IgD-negative memory B cell (primary cell): ENCODE measurements at regions not wholly inside any gene's neighbourhood (a gene's known extent, or its start where the extent isn't known, plus 50 kb on each side); places are given as distances from the start of the nearest gene placed in this dataset.

Experiments
- H3K27ac Mint-ChIP-seq, 3 donors: one replicate each; pipeline ENCODE4 v1.8.0; 2020 to 2022; ENCODE audit warnings: mild to moderate bottlenecking in 3 of 3, mixed read lengths in 3 of 3, moderate library complexity in 1 of 3
- H3K27me3 Mint-ChIP-seq: one replicate; pipeline ENCODE4 v1.8.0; 2021; ENCODE audit warnings: mixed read lengths
- H3K36me3 Mint-ChIP-seq: one replicate; pipeline ENCODE4 v1.8.0; 2020; ENCODE audit warnings: mild to moderate bottlenecking, mixed read lengths
- H3K4me1 Mint-ChIP-seq, 3 donors: one replicate each; pipeline ENCODE4 v1.8.0; 2020 to 2022; ENCODE audit warnings: mixed read lengths in 3 of 3, mild to moderate bottlenecking in 1 of 3
- H3K4me3 Mint-ChIP-seq, 4 donors: one replicate each; pipeline ENCODE4 v1.8.0; 2020 to 2022; ENCODE audit warnings: mild to moderate bottlenecking in 4 of 4, mixed read lengths in 4 of 4, moderate library complexity in 3 of 4
- H3K9me3 Mint-ChIP-seq, 3 donors: one replicate each; pipeline ENCODE4 v1.8.0; 2020 to 2021; ENCODE audit warnings: mixed read lengths in 3 of 3, mild to moderate bottlenecking in 1 of 3

DNA sequence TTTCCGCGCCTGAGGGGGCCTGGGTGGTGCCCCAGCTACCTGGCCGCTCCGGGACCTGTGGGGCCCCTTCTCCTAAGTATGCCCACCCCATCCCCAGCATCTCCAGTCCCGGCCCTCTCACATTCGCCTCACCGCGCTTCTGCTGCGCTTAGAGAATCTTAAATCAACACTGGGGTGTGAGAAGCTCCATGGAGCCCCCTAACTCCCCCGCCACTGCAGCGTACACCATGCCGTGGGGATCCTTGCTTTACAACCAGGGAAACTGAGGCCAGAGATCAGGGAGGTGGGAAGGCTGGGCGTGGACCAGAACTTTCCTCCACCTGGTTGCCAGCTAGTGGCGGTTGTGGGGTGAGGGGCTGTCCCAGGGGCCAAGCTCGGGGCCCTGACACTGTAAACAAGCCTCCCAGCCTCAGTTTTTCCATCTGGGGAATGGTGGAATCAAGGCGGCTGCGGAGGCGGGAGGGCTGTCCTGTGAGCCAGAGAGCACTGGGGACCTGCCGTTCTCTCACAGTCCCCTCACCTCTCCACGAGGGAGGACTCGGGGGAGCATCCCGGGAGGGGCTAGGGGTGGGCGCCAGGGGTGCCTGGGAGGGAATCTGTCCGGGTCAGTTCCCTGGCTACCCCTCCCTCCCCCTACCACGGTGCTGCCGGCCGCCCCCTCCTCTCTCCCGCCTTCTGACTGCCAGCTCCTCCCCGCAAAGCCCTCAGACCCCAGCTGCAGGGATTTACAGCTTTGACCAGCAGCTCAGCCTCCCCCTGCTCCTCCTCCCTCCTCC is 161.2 kb downstream of the C9orf50 start:
- Mint-ChIP-seq H3K4me1 (peaks cover 7 to 8% (median 7%) of the 10 kb centered on the region in 3 donors), H3K27ac (no peak overlapping the region), H3K27me3 (peaks cover 26% of the 10 kb centered on the region), H3K36me3 (no peaks in the 10 kb centered on the region), H3K4me3 (peak overlapping the region in 3 of 4 donors; percentile 55 to 65 (median 60)), H3K9me3 (no peaks in the 10 kb centered on the region)

GRCh38 chr9:129458663-129459546 is 162.0 kb downstream of the C9orf50 start:
- Mint-ChIP-seq H3K36me3 (no peaks in the 10 kb centered on the region), H3K9me3 (no peaks in the 10 kb centered on the region), H3K27me3 (peaks cover 22% of the 10 kb centered on the region), H3K4me3 (peak overlapping the region in 3 of 4 donors; percentile 55 to 82 (median 67)), H3K4me1 (peaks cover 7 to 8% (median 7%) of the 10 kb centered on the region in 3 donors), H3K27ac (peak overlapping the region in 2 of 3 donors; percentile 25 to 62)

- Mint-ChIP-seq H3K27ac (peak overlapping the region; percentile 25 to 71 (median 50)), H3K4me3 (peak overlapping the region in 3 of 4 donors; percentile 38 to 82 (median 47)), H3K9me3 (no peaks in the 10 kb centered on the region), H3K36me3 (no peaks in the 10 kb centered on the region), H3K27me3 (peaks cover 18% of the 10 kb centered on the region), H3K4me1 (peaks cover 7 to 8% (median 7%) of the 10 kb centered on the region in 3 donors)
Observed at GRCh38 chr9:129458155-129458661, 162.7 kb downstream of the C9orf50 start.

- Mint-ChIP-seq H3K4me3 (peak overlapping the region in 1 of 4 donors; percentile 47), H3K36me3 (peaks cover 1% of the 10 kb centered on the region), H3K4me1 (peaks cover 7 to 8% (median 7%) of the 10 kb centered on the region in 3 donors), H3K27me3 (peaks cover 17% of the 10 kb centered on the region), H3K9me3 (no peaks in the 10 kb centered on the region), H3K27ac (no peak overlapping the region)
Observed at GRCh38 chr9:129457325-129457779, 163.5 kb downstream of the C9orf50 start.

GRCh38 chr9:129456549-129457324 is 164.2 kb downstream of the C9orf50 start:
- Mint-ChIP-seq H3K4me3 (no peak overlapping the region), H3K27me3 (peaks cover 18% of the 10 kb centered on the region), H3K36me3 (peaks cover 1% of the 10 kb centered on the region), H3K4me1 (peaks cover 8 to 11% (median 9%) of the 10 kb centered on the region in 3 donors), H3K27ac (no peak overlapping the region), H3K9me3 (no peaks in the 10 kb centered on the region)

GRCh38 chr9:129455151-129455995 is 165.5 kb downstream of the C9orf50 start:
- peak overlapping the region in 1 of 3 donors; percentile 90 for H3K27ac Mint-ChIP-seq
- H3K27me3 Mint-ChIP-seq, result peaks cover 19% of the 10 kb centered on the region
- H3K4me3 Mint-ChIP-seq, result no peak overlapping the region
- H3K36me3 Mint-ChIP-seq, result peaks cover 1% of the 10 kb centered on the region
- H3K9me3 Mint-ChIP-seq, result no peaks in the 10 kb centered on the region
- H3K4me1 Mint-ChIP-seq, result peaks cover 8 to 9% (median 9%) of the 10 kb centered on the region in 3 donors

DNA sequence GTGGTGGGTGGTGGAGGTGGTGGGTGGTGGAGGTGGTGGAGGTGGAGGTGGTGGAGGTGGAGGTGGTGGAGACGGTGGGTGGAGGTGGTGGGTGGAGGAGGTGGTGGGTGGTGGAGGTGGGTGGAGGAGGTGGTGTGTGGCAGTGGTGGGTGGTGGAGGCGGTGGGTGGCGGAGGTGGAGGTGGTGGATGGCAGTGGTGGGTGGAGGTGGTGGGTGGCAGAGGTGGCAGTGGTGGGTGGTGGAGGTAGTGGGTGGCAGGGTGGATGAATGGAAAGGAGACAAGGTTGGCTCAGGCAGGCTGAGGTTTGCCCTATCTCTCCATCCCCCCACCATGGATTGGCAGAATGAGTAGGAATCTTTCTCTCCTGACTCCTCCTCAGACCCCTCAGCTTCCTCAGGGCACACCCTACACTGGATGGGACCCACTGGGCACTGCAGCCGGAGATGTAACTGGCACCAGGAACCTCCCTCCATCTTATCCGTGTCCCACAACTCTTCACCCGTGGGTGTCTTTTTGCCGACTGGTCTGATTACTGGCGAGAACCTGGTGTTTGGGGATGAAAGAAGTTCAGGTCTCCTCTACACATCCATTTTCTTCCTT is 166.3 kb downstream of the C9orf50 start:
- Mint-ChIP-seq H3K9me3 (no peaks in the 10 kb centered on the region), H3K4me1 (peaks cover 8 to 9% (median 9%) of the 10 kb centered on the region in 3 donors), H3K27me3 (peaks cover 20% of the 10 kb centered on the region), H3K27ac (peak overlapping the region in 1 of 3 donors; percentile 90), H3K36me3 (peaks cover 1% of the 10 kb centered on the region), H3K4me3 (no peak overlapping the region)

DNA sequence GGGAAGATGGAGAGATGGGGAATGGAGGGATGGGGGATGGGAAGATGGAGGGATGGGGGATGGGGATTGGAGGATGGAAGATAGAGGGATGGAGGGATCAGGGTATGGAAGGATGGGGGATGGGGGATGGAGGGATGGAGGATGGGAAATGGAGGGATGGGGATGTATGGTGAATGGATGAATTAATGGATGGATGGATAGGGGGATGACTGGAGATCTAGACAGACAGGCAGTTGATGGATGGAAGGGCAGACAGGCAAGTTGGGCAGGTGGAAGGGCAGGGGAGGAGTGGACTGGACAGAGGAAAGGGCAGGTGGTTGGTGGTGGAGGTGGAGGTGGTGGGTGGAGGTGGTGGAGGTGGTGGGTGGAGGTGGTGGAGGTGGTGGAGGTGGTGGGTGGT is 167.2 kb downstream of the C9orf50 start:
- peaks cover 16% of the 10 kb centered on the region for H3K27me3 Mint-ChIP-seq
- no peak overlapping the region for H3K4me3 Mint-ChIP-seq
- no peak overlapping the region for H3K27ac Mint-ChIP-seq
- H3K9me3 Mint-ChIP-seq, result no peaks in the 10 kb centered on the region
- peaks cover 1% of the 10 kb centered on the region for H3K36me3 Mint-ChIP-seq
- H3K4me1 Mint-ChIP-seq, result peaks cover 4 to 9% (median 7%) of the 10 kb centered on the region in 3 donors

GRCh38 chr9:129451669-129452068 is 169.2 kb downstream of the C9orf50 start:
- Mint-ChIP-seq H3K4me3 (no peak overlapping the region), H3K9me3 (peaks cover 0 to 7% (median 0%) of the 10 kb centered on the region in 3 donors), H3K36me3 (peaks cover 1% of the 10 kb centered on the region), H3K27me3 (peaks cover 10% of the 10 kb centered on the region), H3K4me1 (peaks cover 0 to 5% (median 2%) of the 10 kb centered on the region in 3 donors), H3K27ac (peak overlapping the region in 1 of 3 donors; percentile 73)

- Mint-ChIP-seq H3K9me3 (peaks cover 0 to 7% (median 0%) of the 10 kb centered on the region in 3 donors), H3K4me1 (peaks cover 0 to 4% (median 2%) of the 10 kb centered on the region in 3 donors), H3K27ac (peak overlapping the region in 1 of 3 donors; percentile 19), H3K36me3 (peaks cover 1% of the 10 kb centered on the region), H3K4me3 (no peak overlapping the region), H3K27me3 (peaks cover 10% of the 10 kb centered on the region)
Observed at GRCh38 chr9:129451089-129451656, 169.7 kb downstream of the C9orf50 start.

DNA sequence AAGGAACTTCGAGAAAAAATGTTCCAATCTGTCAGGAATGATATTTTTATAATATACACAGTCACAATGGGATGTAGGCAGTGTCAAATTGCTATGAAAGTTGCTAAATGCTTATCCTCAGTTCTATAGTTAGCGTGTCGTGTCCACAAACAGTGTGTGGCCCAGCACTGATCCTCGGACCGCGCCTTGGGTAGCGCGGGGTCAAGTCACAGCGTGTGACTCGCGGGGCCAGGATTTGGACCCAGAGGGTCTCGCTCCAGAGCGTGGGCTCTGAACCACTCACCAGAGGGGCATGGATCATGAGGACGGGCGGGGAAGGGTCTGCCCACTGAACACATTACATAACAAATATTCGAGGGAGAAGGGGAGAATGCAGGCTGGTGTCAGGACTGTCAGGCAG is 171.8 kb downstream of the C9orf50 start:
- peaks cover 0 to 4% (median 2%) of the 10 kb centered on the region in 3 donors for H3K4me1 Mint-ChIP-seq
- no peak overlapping the region for H3K4me3 Mint-ChIP-seq
- H3K27ac Mint-ChIP-seq, result no peak overlapping the region
- H3K36me3 Mint-ChIP-seq, result peaks cover 1% of the 10 kb centered on the region
- H3K9me3 Mint-ChIP-seq, result peaks cover 0 to 7% (median 0%) of the 10 kb centered on the region in 3 donors
- H3K27me3 Mint-ChIP-seq, result peaks cover 14% of the 10 kb centered on the region

GRCh38 chr9:129446828-129447550 is 173.9 kb downstream of the C9orf50 start:
- Mint-ChIP-seq H3K27me3 (peaks cover 18% of the 10 kb centered on the region), H3K4me3 (no peak overlapping the region), H3K36me3 (no peaks in the 10 kb centered on the region), H3K9me3 (peaks cover 0 to 7% (median 0%) of the 10 kb centered on the region in 3 donors), H3K27ac (no peak overlapping the region), H3K4me1 (peaks cover 0 to 2% (median under 1%) of the 10 kb centered on the region in 3 donors)
